MM.1S (cell line): ENCODE measurements at regions not wholly inside any gene's neighbourhood (a gene's known extent, or its start where the extent isn't known, plus 50 kb on each side); places are given as distances from the start of the nearest gene placed in this dataset.

Experiments used
- EZH2 ChIP-seq: fragments of 300-600 bp; sonication (generic); optimal IDR thresholded peaks from 2 replicates; pipeline ENCODE3; 2017; ENCODE audit warnings: low read depth, mild to moderate bottlenecking, antibody characterized with exemption, low read length, mixed read lengths
- TF ChIP-seq, protein P1 (sequence below): fragments of 300-600 bp; sonication (generic); IDR thresholded peaks from 2 replicates; pipeline ENCODE4 v1.5.1; 2016; ENCODE audit warnings: antibody characterized with exemption, low read length, mixed read lengths

GRCh38 chr2:16152071-16152927 lies 211.9 kb downstream of the MYCN start:
- TF ChIP-seq, protein P1, sequence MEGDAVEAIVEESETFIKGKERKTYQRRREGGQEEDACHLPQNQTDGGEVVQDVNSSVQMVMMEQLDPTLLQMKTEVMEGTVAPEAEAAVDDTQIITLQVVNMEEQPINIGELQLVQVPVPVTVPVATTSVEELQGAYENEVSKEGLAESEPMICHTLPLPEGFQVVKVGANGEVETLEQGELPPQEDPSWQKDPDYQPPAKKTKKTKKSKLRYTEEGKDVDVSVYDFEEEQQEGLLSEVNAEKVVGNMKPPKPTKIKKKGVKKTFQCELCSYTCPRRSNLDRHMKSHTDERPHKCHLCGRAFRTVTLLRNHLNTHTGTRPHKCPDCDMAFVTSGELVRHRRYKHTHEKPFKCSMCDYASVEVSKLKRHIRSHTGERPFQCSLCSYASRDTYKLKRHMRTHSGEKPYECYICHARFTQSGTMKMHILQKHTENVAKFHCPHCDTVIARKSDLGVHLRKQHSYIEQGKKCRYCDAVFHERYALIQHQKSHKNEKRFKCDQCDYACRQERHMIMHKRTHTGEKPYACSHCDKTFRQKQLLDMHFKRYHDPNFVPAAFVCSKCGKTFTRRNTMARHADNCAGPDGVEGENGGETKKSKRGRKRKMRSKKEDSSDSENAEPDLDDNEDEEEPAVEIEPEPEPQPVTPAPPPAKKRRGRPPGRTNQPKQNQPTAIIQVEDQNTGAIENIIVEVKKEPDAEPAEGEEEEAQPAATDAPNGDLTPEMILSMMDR, result no peak
- no peak for TF ChIP-seq EZH2
